DMS153 treated with DMSO at 0.1 percent for 48 hours (cell line): ENCODE measurements at regions not wholly inside any gene's neighbourhood (a gene's known extent, or its start where the extent isn't known, plus 50 kb on each side); places are given as distances from the start of the nearest gene placed in this dataset.

Source experiments
- DNase-seq: peaks from one replicate; lab custom pipeline; 2025; ENCODE audit not compliant: unreplicated experiment; lab: John Stamatoyannopoulos, UW

- DNase-seq = no peak
These were observed 166.2 kb downstream of the SEC14L1 start for GRCh38 chr17:77306790-77307478.

DNA sequence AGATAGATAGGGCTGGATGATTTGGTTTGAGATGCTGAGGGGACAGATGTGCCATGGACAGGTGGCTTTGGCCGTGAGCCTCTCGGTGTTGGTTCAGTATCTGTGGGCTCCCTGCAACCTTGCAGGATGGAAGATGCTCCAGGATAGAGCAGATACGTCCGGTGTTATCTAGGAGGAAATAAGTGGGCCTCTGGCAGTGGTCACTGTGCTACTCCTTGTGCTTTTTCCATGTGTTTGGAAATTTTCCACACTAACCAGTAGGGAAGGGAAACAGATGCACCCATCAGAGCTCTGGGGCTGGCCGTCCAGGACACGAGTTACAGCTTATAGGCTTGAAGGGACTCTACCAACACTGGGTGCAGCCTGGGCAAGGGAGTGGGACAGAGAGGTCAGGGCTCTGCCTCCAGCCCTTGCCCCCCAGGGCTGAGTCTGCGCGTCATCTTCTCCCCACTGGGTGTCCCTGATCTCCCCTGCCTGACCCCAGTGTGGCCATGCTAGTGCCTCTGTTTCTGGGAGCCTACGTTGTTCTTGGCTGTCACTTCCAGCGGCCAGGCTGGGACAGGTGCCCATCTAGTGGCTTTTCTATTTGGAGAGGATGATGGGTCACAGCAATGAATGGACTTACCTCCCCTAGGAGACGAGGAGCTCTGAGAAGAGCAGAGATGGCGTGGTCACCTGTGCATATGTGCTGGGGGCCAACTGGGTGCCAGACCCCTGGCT, 166.9 kb downstream of the SEC14L1 start:
- no peak for DNase-seq

GRCh38 chr17:77308861-77309726, 168.3 kb downstream of the SEC14L1 start:
- DNase-seq = no peak

GRCh38 chr17:77310336-77310735, 169.6 kb downstream of the SEC14L1 start:
- DNase-seq = no peak

DNA sequence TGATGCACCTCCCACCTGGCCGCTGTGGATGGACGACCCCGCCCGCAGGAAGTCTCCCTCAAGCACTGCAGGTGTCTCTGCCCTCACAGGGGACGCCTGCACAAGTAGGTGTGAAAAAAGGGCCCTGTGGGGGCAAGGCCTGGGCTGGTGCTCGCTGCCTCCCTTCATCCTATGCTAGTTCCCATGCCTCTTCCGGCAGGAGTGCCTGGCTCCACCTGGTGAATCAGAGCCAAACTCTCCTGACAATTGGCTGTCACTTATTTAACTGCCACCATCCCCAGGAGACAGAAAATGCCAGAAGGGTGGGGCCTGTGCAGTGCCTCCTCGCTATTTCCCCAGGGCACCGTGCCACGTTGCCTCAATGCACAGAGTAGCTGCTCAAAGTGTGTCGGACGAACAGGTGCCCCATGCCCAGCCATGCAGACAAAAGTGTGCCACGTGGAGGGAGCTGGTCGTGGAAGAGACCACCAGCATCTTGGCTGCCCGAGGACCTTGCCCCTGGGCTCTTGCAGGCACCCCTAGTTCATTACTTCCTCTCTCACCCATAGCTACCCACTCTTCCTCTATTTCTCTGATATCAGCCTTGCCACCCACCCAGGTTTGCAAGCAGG, 170.7 kb downstream of the SEC14L1 start:
- peak; percentile 49 for DNase-seq

DNA sequence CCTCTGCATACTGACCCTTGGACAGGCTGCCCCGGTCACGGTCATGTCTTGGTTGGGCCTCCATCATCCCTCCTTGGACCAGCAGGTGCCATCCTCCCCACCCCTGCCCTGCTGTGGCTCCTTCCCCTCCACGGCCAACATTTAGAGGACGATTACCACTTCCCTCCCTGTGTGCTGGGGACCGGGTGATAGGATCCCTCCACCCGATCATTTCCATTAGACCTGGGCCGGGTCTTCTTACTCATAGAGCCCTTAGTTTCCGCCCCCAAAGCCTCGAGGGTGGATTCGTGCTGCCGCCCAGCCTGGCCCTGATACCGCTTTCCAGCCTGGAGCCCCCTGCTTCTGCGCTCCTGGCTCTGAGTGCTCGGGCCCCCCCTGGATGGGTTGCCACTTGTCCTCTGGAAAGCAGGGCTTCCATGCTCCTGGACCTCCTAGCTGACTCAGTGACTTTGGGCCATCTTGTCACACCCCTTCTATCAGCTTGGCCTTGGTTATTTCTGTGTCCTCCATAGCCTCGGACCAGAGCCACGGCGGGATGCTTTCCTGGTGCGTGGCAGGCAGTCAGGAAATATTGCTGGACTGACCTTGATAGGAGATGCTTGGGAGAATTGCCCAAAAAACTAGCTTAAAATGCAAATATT, 171.4 kb downstream of the SEC14L1 start:
- no peak for DNase-seq

DNA sequence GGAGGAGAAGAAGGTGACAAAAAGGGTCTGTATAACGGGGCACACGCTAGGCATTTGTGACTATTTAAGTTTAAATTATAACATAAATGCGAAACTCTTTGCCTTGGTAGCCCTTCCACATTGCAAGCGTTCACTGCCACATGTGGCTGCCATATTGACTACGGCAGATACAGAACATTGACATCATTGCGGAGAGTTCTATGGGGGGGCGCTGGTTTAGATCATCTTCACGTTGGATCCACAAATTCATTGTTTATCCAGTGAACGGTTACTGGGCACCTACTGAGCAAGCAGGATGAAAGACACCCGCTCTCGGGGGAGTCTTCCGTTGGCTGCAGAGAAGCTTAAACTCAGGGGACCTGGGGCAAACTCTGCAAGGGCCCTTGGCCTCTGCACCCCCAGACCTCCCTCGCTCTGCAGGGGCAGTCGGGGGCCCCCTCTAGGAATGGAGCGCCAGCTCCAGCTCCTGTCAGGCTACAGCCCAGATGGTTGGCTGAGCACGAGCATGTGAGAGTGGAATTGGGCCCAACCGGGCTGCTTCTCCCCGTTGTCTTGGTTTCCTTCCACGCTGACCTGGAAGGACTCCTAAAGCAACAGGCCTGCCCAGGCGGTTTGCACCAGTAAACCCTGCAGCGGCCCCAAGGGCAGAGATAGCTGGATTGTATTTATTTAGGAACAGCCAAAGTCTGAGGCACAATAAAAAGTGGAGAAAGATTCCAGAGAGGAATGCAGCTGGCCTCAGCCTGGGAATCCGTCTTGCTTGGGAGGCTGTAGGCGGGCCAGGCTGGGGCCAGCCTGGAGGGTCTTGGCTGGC, 172.2 kb downstream of the SEC14L1 start:
- DNase-seq = no peak

DNA sequence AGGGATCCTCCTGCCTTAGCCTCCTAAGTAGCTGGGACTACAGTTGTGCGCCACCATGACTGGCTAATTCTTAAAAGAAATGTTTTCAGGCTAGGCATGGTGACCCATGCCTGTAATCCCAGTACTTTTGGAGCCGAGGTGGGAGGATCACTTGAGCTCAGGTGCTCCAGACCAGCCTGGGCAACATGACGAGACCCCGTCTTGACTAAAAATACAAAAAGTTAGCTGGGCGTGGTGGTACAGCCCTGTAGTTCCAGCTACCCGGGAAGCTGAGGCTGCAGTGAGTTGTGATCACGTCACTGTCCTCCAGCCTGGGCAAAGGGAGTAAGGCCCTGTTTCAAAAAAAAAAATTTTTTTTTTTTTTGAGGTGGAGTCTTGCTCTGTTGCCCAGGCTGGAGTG, 173.1 kb downstream of the SEC14L1 start:
- DNase-seq = no peak

- DNase-seq = no peak
These were observed 173.8 kb downstream of the SEC14L1 start for GRCh38 chr17:77314601-77315000.

GRCh38 chr17:77315010-77315409, 174.2 kb downstream of the SEC14L1 start:
- DNase-seq = no peak

- no peak for DNase-seq
These were observed 174.9 kb downstream of the SEC14L1 start for GRCh38 chr17:77315551-77316190.

- DNase-seq = no peak
These were observed 175.4 kb downstream of the SEC14L1 start for GRCh38 chr17:77316191-77316641.

- no peak for DNase-seq
These were observed 175.9 kb downstream of the SEC14L1 start for GRCh38 chr17:77316651-77317050.

- DNase-seq = no peak
These were observed 176.5 kb downstream of the SEC14L1 start for GRCh38 chr17:77317091-77317750.

- DNase-seq = no peak
These were observed 177.3 kb downstream of the SEC14L1 start for GRCh38 chr17:77318021-77318420.

GRCh38 chr17:77318491-77319210, 177.9 kb downstream of the SEC14L1 start:
- DNase-seq = no peak

DNA sequence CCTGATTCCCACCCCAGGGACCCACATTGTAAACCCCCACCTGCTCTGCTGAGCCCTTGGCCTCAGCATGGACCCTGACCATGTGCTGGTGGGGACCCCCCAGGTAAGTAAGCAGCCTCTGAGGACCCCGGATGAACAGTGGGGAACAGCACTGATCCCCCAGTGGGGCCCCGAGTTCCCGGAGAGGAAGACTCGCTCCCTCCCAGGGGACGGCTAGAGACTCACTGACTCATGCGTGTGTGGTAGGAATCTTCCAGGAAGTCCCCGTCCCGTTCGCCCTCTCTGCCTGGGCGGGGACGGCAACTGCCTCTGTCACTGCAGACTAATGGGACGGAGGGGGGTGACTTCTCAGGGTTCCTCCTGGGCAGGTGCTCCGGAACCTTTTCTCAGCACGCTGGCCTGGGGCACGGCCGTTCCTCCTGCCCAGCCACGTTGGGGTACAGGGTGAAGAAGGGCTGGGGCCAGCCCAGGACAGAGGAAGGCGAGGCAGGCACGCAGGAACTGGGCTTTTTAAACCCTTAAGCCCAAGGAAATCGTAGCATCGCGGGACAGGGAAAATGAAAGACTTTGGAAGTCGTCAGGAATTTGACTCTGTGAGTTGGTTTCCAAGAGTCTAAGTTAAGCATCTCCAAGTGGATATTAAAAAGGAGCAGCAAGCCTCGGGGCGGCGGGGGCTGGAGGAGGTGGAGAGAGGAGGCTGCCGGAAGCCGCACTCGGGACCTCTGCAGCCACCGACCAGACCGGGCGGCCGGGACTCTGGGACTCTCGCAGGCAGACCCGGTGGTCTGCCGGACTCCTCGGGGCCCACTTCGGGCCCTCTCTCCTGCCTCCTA, 178.7 kb downstream of the SEC14L1 start:
- no peak for DNase-seq
